Right atrium auricular region (tissue), 2 donors: ENCODE measurements at regions not wholly inside any gene's neighbourhood (a gene's known extent, or its start where the extent isn't known, plus 50 kb on each side); places are given as distances from the start of the nearest gene placed in this dataset.

Experiments used
- DNase-seq: peaks from one replicate; pipeline ENCODE4 v3.0.0-alpha.2; 2019; ENCODE audit warnings: low spot score
- H3K27ac ChIP-seq, 2 donors: fragments of 200-600 bp; sonication (generic); 1 replicate in 1 of 2; 2 replicates in 1 of 2; pipeline ENCODE4 v1.5.1; 2016 to 2019
- H3K27me3 ChIP-seq, 2 donors: fragments of 200-600 bp; sonication (generic); one replicate each; pipeline versions ENCODE4 v1.5.1 to v1.6.0; 2017 to 2019
- H3K36me3 ChIP-seq: fragments of 200-600 bp; sonication (generic); one replicate; pipeline ENCODE4 v1.5.1; 2016
- H3K4me1 ChIP-seq, 2 donors: fragments of 200-600 bp; sonication (generic); one replicate each; pipeline versions ENCODE4 v1.5.1 to v1.6.0; 2017 to 2019
- H3K4me3 ChIP-seq, 2 donors: fragments of 200-600 bp; sonication (generic); 1 replicate in 1 of 2; 2 replicates in 1 of 2; pipeline ENCODE4 v1.5.1; 2017 to 2019; ENCODE audit warnings: mild to moderate bottlenecking in 1 of 2, moderate library complexity in 1 of 2
- H3K9me3 ChIP-seq, 2 donors: fragments of 200-600 bp; sonication (generic); one replicate each; pipeline ENCODE4 v1.5.1; 2019
- TF ChIP-seq, protein P1 (sequence below), 2 donors: fragments of 200-600 bp; sonication (generic); IDR thresholded peaks; one replicate each; pipeline ENCODE4 v1.5.1; 2019; ENCODE audit warnings: antibody characterized with exemption in 2 of 2

GRCh38 chr9:95606489-95607350 is 89.9 kb upstream of the PTCH1 start:
- no peaks in the 10 kb centered on the region for H3K27me3 ChIP-seq
- TF ChIP-seq, protein P1, sequence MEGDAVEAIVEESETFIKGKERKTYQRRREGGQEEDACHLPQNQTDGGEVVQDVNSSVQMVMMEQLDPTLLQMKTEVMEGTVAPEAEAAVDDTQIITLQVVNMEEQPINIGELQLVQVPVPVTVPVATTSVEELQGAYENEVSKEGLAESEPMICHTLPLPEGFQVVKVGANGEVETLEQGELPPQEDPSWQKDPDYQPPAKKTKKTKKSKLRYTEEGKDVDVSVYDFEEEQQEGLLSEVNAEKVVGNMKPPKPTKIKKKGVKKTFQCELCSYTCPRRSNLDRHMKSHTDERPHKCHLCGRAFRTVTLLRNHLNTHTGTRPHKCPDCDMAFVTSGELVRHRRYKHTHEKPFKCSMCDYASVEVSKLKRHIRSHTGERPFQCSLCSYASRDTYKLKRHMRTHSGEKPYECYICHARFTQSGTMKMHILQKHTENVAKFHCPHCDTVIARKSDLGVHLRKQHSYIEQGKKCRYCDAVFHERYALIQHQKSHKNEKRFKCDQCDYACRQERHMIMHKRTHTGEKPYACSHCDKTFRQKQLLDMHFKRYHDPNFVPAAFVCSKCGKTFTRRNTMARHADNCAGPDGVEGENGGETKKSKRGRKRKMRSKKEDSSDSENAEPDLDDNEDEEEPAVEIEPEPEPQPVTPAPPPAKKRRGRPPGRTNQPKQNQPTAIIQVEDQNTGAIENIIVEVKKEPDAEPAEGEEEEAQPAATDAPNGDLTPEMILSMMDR (IDR thresholded peaks at IDR 0.05): no peak
- no peak for DNase-seq

DNA sequence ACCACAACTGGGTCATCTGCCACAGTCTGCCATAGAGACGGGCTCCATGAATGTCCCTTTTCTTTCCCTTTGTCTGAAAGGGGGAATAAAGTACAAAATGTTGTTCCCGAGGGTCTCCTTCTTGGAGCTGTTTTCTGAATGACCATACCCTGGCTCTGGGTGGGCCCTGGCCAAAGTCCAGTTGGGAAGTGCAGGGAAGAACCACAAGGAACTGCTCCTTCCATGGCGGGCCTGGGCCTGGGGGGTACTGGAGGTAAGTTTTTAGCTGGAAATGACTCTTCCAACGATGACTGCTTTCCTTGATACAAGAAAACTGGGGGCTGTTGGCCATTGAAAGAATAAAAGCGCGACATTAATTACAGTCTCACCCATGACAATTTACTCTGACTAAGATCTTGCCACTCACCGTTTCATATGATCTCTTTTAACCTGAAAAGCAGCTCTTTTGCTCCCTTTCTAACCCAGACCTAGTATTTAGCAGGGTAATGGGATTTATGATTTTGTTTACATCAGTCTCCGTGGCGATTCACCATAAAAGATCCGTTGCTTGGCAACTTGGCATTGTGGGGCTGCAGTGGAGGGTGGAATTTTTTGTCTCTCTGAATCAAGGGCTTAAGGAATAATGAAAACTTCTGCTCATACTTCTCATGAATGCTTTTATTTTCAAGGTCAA is 89.2 kb upstream of the PTCH1 start:
- TF ChIP-seq, protein P1 (IDR thresholded peaks at IDR 0.05): no peak
- Histone ChIP-seq H3K36me3 (no peaks in the 10 kb centered on the region), H3K4me1 (no peaks in the 10 kb centered on the region), H3K9me3 (no peaks in the 10 kb centered on the region), H3K27ac (no peak overlapping the region), H3K27me3 (no peaks in the 10 kb centered on the region), H3K4me3 (no peak overlapping the region)
- no peak for DNase-seq

More at GRCh38 chr9:95606489-95607350, 89.9 kb upstream of the PTCH1 start:
- no peaks in the 10 kb centered on the region for H3K4me1 ChIP-seq
- H3K9me3 ChIP-seq: no peaks in the 10 kb centered on the region
- no peaks in the 10 kb centered on the region for H3K36me3 ChIP-seq
- no peak overlapping the region for H3K27ac ChIP-seq
- H3K4me3 ChIP-seq: no peak overlapping the region

- no peaks in the 10 kb centered on the region for H3K4me1 ChIP-seq
- H3K27ac ChIP-seq: no peak overlapping the region
- H3K27me3 ChIP-seq: no peaks in the 10 kb centered on the region
- no peak for DNase-seq
- TF ChIP-seq, protein P1 (IDR thresholded peaks at IDR 0.05): no peak
- no peak overlapping the region for H3K4me3 ChIP-seq
- no peaks in the 10 kb centered on the region for H3K9me3 ChIP-seq
- no peaks in the 10 kb centered on the region for H3K36me3 ChIP-seq
Measured at GRCh38 chr9:95605101-95605500, 88.3 kb upstream of the PTCH1 start.

DNA sequence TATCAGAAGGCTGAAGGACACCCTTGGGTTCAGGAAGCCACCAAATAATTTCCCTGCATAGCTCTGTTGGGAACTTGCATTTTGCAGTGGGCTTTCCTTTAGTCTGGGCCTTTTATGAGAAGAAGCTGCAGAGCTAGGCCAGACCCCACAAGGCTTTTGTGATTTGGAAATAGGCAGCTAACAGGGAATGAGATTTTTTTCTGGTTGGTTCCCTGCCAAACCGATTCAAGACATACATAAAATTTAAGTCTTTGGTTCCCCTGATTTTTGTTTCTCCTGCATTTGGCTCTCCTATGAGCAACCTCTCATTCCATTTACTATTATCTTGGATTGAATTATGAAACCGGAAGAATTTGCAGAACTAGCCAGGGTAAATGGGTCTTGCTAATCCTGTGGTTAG is 81.5 kb upstream of the PTCH1 start:
- TF ChIP-seq, protein P1 (IDR thresholded peaks at IDR 0.05): no peak

GRCh38 chr9:95595721-95596295 is 79.0 kb upstream of the PTCH1 start:
- Histone ChIP-seq H3K4me1 (no peaks in the 10 kb centered on the region), H3K4me3 (no peak overlapping the region), H3K36me3 (no peaks in the 10 kb centered on the region), H3K27me3 (no peaks in the 10 kb centered on the region), H3K27ac (no peak overlapping the region), H3K9me3 (no peaks in the 10 kb centered on the region)
- TF ChIP-seq, protein P1 (IDR thresholded peaks at IDR 0.05): no peak
- DNase-seq: no peak

More for the DNA sequence above, 81.5 kb upstream of the PTCH1 start:
- H3K27me3 ChIP-seq: no peaks in the 10 kb centered on the region
- H3K4me3 ChIP-seq: no peak overlapping the region
- H3K9me3 ChIP-seq: no peaks in the 10 kb centered on the region
- no peaks in the 10 kb centered on the region for H3K36me3 ChIP-seq
- no peak overlapping the region for H3K27ac ChIP-seq
- no peaks in the 10 kb centered on the region for H3K4me1 ChIP-seq
- DNase-seq: no peak
